ENCODE measurements at regions not wholly inside any gene's neighbourhood (a gene's known extent, or its start where the extent isn't known, plus 50 kb on each side); places are given as distances from the start of the nearest gene placed in this dataset.

DNA sequence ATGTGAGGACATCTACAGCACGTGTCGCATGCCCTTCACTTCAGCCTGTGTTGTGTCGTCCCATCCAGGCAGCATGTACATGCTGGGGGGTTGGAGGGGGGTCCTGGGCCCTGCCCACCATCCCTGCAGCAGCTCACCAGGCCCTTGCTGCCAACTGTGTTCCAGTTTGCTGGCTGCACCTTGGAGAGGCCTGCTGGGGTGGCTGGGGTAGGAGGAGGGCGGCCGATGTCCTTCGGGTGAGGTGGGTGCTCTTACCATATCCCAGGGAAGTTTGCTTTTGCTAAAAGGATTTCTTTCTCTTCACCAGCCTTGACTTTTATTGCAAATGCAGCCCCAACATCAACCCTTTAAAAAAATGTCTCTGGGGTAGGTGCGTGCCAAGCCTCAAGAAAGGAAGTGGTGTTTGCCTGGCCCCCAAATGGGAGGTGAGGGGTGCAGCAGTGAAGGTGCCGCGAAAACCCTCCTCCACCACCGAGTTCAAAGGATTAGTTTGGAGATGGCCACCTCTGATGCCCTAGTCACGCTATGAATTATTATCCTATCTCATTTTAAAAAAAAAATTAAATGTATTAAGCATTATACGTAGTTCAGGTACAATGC is 165.8 kb upstream of the KLF6 start:
- no peak overlapping the region for H2AFZ ChIP-seq (ENCODE audit: low read depth, low read length)
- H3K79me2 ChIP-seq (ENCODE audit: control insufficient read depth, insufficient read depth, low read length): no peaks in the 10 kb centered on the region
- no peak overlapping the region for H3K9ac ChIP-seq (replicated peaks; ENCODE audit: extremely low read depth, insufficient read depth, low read length)
- no peak overlapping the region for H3K4me2 ChIP-seq (ENCODE audit: insufficient read depth, low read length)
- no peaks in the 10 kb centered on the region for H3K9me1 ChIP-seq (replicated peaks; ENCODE audit: control insufficient read depth, extremely low read depth, insufficient read depth, low read length)
- no peaks in the 10 kb centered on the region for H3K36me3 ChIP-seq (ENCODE audit: control insufficient read depth in 2 of 2, extremely low read depth in 1 of 2, insufficient read depth in 2 of 2, low read length in 2 of 2)
- no peak overlapping the region for H3K4me3 ChIP-seq (replicated peaks in 1 of 3; ENCODE audit: insufficient read depth in 1 of 3, low read depth in 1 of 3, low read length in 3 of 3)
- no peak for DNase-seq (ENCODE audit: low read depth, low spot score)
- ChIA-PET POLR2A (no interaction called here), CTCF (no interaction called here)
- BruUV-seq (replicated peaks): no TSS peak
- H3K27me3 ChIP-seq (ENCODE audit: control insufficient read depth in 2 of 2, insufficient read depth in 2 of 2, low read length in 2 of 2): no peaks in the 10 kb centered on the region
- no peak for FAIRE-seq
- dilution Hi-C loops (cut with MboI; ENCODE audit: extremely low pct_ligation_motif_present, low sequenced_read_pairs): no loop called here
- H4K20me1 ChIP-seq (replicated peaks; ENCODE audit: control insufficient read depth, extremely low read depth, insufficient read depth, low read length): no peaks in the 10 kb centered on the region
- peaks cover 5% of the 10 kb centered on the region for H3K4me1 ChIP-seq (ENCODE audit: control insufficient read depth, extremely low read depth, insufficient read depth, low read length)
- H3K9me3 ChIP-seq (replicated peaks; ENCODE audit: control insufficient read depth, insufficient read depth, low read length): no peaks in the 10 kb centered on the region
- H3K27ac ChIP-seq (ENCODE audit: insufficient read depth, low read depth, low read length): no peak overlapping the region
- TF ChIP-seq GATA2 (IDR thresholded peaks at IDR 0.05; ENCODE audit: insufficient read depth, insufficient read length, low read depth, low read length): no peak
- no peak for TF ChIP-seq EZH2 (IDR thresholded peaks at IDR 0.05; ENCODE audit: borderline replicate concordance, low read depth, low read length, severe bottlenecking)
- TF ChIP-seq, protein P1, sequence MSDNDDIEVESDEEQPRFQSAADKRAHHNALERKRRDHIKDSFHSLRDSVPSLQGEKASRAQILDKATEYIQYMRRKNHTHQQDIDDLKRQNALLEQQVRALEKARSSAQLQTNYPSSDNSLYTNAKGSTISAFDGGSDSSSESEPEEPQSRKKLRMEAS (IDR thresholded peaks at IDR 0.05; ENCODE audit: insufficient read depth, insufficient read length): no peak
- no peak for TF ChIP-seq POLR2A (IDR thresholded peaks at IDR 0.05; ENCODE audit: low read depth, low read length)
- TF ChIP-seq MYC (IDR thresholded peaks at IDR 0.05; ENCODE audit: low read depth, low read length): no peak
- TF ChIP-seq POLR2AphosphoS5 (IDR thresholded peaks at IDR 0.05; ENCODE audit: insufficient read depth, low read depth, low read length): no peak
- TF ChIP-seq FOS (IDR thresholded peaks at IDR 0.05; ENCODE audit: borderline replicate concordance, insufficient read depth, low read length): no peak
- TF ChIP-seq, protein P2, sequence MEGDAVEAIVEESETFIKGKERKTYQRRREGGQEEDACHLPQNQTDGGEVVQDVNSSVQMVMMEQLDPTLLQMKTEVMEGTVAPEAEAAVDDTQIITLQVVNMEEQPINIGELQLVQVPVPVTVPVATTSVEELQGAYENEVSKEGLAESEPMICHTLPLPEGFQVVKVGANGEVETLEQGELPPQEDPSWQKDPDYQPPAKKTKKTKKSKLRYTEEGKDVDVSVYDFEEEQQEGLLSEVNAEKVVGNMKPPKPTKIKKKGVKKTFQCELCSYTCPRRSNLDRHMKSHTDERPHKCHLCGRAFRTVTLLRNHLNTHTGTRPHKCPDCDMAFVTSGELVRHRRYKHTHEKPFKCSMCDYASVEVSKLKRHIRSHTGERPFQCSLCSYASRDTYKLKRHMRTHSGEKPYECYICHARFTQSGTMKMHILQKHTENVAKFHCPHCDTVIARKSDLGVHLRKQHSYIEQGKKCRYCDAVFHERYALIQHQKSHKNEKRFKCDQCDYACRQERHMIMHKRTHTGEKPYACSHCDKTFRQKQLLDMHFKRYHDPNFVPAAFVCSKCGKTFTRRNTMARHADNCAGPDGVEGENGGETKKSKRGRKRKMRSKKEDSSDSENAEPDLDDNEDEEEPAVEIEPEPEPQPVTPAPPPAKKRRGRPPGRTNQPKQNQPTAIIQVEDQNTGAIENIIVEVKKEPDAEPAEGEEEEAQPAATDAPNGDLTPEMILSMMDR (IDR thresholded peaks at IDR 0.05; ENCODE audit: extremely low read depth in 1 of 2, insufficient read depth in 1 of 2, low read depth in 1 of 2, low read length in 2 of 2): no peak
- intact Hi-C loops (cut with micrococcal nuclease): no loop called here
